T-helper 1 cell treated with Interleukin-12 subunit alpha and Interleukin-12 subunit beta and Interleukin-4 antibody, amounts not matched to agents 30 ng/mL and 1 ng/mL, for 36 hours (primary cell): ENCODE measurements at regions not wholly inside any gene's neighbourhood (a gene's known extent, or its start where the extent isn't known, plus 50 kb on each side); places are given as distances from the start of the nearest gene placed in this dataset.
"Not testable (repeated sequence)": the region's sequence is repeated elsewhere in the genome, so short reads cannot be mapped to it uniquely, and the experiment has no call there.

Experiments
- intact Hi-C: fragments of 100-400 bp; cut with micrococcal nuclease; formaldehyde crosslinking; loops from one replicate; pipeline ENCODE4 v1.15.1; 2024

GRCh38 chr15:67918205-67918861 lies 78.5 kb upstream of the RNU6-1 start:
- intact Hi-C loops: no loop called here

GRCh38 chr15:67920524-67921240 lies 80.8 kb upstream of the RNU6-1 start:
- intact Hi-C loops: no loop called here

GRCh38 chr15:67922106-67922675 lies 82.3 kb upstream of the RNU6-1 start:
- intact Hi-C loops: no loop called here

DNA sequence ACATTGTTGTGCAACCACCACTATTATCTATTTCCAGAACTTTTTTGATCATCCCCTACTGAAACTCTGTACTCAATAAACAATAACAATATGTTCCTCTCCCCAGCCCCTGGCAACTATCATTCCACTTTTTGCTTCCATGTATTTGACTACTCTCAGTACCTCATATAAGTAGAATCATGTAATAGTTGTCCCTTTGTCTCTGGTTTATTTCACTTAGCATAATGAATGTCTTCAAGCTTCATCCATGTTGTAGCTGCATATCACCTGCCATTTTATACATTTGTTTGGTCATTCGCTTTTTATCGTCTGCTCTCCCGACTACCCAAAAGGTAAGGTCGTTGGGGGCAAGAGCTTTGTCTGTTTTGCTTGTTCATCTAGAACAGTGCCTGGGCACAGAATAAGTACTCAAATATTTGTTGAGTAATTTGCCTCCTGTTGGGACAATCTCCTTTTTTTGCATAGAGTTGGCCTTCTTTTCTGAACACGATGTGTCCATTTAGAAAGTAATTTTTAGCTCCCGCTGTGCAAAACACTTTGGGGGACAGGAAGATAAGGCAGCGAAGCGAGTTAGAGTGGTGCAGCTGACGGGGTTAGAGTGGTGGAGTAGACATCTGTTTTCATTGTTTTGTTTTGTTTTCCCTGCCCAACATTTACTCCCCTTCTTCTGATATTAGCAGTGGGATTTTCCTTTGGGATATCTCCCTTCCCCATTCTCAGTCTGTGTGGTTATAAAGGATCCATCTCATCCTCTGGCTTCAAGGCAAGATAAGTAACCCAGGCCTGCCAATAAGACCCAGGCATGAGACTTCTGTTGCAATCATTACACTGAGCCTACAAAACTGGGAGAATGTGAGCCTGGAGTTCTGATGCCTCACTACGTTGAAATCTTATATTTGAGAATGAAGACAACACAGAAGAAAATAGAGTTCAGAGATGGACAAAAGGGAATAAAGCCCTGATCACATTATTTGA lies 83.4 kb upstream of the RNU6-1 start:
- intact Hi-C loops: no loop called here

DNA sequence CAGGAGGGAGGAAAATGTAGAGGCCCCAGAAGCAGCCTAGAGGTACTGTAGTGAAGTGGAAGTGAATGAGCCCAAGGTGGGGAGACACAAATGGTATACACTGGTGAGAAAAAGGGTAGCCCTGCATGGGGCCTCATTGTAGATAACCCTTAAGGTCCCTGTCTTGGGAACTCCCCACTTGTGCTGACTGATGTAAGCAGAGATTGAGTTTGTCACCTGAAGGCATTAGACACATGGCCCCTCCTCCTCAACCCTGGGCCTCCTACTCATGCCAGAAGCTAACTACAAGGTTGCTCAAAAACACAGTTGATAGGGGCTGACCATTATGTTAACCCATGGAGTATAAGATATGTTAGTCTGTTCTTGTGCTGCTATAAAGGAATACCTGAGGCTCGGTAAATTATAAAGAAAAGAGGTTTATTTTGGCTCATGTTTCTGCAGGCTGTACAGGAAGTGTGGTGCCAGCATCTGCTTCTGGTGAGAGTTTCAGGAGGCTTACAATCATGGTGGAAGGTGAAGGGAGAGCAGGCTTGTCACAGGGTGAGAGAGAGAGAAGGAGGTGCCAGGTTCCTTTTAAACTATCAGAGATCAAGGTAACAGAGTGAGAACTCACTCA lies 84.6 kb upstream of the RNU6-1 start:
- intact Hi-C loops: no loop called here

- intact Hi-C loops: no loop called here
Observed at GRCh38 chr15:67925182-67925581, 85.3 kb upstream of the RNU6-1 start.

DNA sequence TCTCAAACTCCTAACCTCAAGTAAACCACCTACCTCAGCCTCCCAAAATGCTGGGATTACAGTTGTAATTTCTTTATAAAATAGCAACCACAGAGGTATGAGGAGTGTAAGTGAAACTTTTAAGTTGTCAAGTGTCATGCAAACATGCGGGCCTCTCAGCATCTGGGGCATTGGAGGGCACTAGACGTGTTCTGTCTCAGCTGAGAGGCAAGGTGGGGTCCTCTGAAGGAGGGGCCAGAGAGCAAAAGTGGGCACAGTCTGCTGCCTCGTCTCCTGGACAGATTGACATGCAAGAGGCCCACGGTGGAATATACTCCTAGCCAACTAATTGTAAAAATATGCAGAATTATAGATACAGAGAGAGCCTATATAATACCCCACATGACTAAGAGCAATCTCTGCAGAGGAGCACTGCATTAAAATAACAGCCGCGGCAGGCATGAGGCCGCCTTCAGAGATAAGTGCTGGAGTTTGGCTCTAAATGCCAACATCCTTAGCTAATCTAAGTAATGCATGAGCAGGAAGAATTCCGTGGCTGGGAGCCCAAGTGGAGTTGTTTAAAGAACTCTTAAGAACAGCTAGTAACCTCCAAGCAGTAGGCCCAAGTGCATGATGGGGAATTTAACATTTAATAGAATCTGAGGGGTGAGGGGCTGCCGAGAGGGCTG lies 87.8 kb upstream of the RNU6-1 start:
- intact Hi-C loops: no loop called here

DNA sequence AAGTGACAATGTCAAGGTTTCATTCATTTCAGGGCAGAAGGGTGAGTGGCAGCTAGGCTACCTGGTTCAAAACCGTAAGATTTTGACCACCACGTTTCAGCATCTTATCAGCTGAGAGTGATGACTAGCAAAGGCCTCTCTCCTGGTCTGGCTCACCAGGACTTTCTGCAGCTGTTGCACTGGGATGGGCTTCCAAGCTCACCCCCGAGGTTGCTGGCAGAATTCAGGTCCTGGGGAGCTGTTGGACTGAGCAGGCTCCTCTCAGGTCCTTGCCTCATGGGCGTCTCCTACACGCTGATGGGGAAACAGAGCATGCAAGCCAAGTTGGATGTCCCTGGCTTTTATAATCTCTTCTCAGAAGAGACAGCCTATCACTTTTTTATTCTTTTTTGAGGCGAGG lies 88.8 kb upstream of the RNU6-1 start:
- intact Hi-C loops: no loop called here

- intact Hi-C loops: no loop called here
Observed at GRCh38 chr15:67930720-67931119, 90.9 kb upstream of the RNU6-1 start.

- intact Hi-C loops: no loop called here
Observed at GRCh38 chr15:67931861-67932260, 92.0 kb upstream of the RNU6-1 start.

DNA sequence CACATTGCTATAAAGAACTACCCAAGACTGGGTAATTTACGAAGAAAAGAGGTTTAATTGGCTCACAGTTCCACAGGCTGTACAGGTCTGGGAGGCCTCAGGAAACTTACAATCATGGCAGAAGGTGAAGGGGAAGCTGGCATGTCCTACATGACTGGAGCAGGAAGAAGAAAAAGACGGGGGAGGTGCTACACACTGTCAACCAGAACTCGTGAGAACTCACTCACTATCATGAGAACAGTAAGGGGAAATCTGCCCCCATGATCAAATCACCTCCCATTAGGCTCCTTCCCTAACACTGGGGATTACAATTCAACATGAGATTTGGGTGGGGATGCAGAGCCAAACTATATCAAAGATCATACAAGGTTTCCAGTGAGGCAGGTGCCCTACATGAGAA lies 94.3 kb upstream of the RNU6-1 start:
- intact Hi-C loops: not testable (repeated sequence)

- intact Hi-C loops: no loop called here
Observed at GRCh38 chr15:67935244-67935643, 95.4 kb upstream of the RNU6-1 start.

DNA sequence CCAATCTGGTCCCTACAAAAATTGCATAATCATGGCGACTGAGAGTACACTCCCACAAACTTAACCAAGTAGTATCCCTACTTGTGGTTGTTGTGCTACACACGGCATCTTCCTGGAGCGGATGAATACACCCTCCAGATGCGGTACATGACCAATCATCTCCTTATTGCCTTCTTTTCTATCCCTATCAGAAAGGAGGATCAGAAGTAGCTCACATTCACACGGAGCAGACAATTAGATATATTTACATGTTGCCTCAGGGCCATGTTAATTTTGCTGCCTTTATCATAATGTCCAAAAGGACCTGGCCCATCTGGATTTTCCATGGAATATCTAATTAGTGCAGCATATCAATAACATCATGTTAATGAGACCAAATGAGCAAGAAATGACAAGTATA lies 96.4 kb upstream of the RNU6-1 start:
- intact Hi-C loops: no loop called here

GRCh38 chr15:67937153-67937761 lies 97.4 kb upstream of the RNU6-1 start:
- intact Hi-C loops: no loop called here

GRCh38 chr15:67939179-67939578 lies 99.3 kb upstream of the RNU6-1 start:
- intact Hi-C loops: not testable (repeated sequence)

GRCh38 chr15:67939588-67940323 lies 99.9 kb upstream of the RNU6-1 start:
- intact Hi-C loops: not testable (repeated sequence)

GRCh38 chr15:67940324-67940719 lies 100.5 kb upstream of the RNU6-1 start:
- intact Hi-C loops: no loop called here

- intact Hi-C loops: no loop called here
Observed at GRCh38 chr15:67941648-67942310, 101.9 kb upstream of the RNU6-1 start.

DNA sequence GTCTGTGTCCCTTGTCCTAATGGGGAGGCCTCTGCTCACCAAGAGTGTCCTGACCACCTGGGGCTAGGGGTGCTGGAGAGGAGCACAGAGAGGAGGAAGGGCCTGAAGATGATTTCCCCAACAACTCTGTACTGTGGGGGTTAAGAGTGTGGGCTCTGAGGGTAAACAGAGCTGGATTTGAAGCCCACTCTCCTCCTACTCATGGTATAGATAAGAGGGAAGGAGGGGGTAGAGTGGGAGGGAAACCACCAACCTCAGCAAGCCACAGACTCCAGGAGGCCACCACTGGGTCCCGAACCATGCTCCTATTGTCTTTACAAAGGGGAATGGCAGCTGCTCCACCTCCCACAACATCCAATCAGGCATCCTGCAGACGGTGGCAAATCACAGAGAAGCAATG lies 103.6 kb upstream of the RNU6-1 start:
- intact Hi-C loops: no loop called here
